ENCODE measurements at regions not wholly inside any gene's neighbourhood (a gene's known extent, or its start where the extent isn't known, plus 50 kb on each side); places are given as distances from the start of the nearest gene placed in this dataset.

DNA sequence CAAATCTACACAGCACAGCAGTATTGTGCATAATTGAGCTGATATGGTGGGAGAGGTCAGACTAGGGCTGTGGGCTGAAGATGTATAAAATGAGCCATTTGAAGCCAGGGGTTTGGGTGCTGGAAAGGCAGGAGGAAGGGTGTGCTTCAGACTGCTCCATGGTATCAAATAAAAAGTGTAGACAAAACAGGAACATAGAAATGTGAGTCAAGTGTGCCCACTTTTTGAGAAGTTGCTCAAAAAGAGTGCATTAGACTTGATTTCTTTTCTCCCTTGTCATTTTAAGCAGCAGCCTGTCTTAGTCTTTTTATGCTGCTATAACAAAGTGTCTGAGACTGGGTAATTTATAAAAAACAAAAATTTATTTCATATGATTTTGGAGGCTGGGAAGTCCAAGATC is 55.8 kb upstream of the ZFAND5 start:
- no TSS peak for BruUV-seq (replicated peaks)
- ChIA-PET CTCF (ENCODE audit: low intra/inter-chr PET ratio, low total read pairs) (no interaction called here), POLR2A (no interaction called here)

More for the DNA sequence above, 55.8 kb upstream of the ZFAND5 start:
- H3K9ac ChIP-seq (ENCODE audit: insufficient read depth, low read depth, low read length) = no peak overlapping the region
- H3K27ac ChIP-seq (ENCODE audit: extremely low read length, insufficient read depth, low read length) = no peak overlapping the region
- no peak overlapping the region for H3K4me2 ChIP-seq (ENCODE audit: low read depth, low read length)
- H4K20me1 ChIP-seq (ENCODE audit: insufficient read depth, low read length) = no peaks in the 10 kb centered on the region
- H3K4me1 ChIP-seq (ENCODE audit: insufficient read depth, low read length) = no peaks in the 10 kb centered on the region
- no peak overlapping the region for H2AFZ ChIP-seq (ENCODE audit: low read length)
- FAIRE-seq = no peak
- intact Hi-C loops (cut with micrococcal nuclease; ENCODE audit: unreplicated experiment) = no loop called here
- no peak overlapping the region for H3K4me3 ChIP-seq (replicated peaks in 1 of 3; ENCODE audit: insufficient read depth in 1 of 3, low read depth in 2 of 3, low read length in 3 of 3)
- ATAC-seq = no peak
- no peaks in the 10 kb centered on the region for H3K36me3 ChIP-seq (replicated peaks in 1 of 2; ENCODE audit: control insufficient read depth in 1 of 2, insufficient read depth in 2 of 2, low read length in 2 of 2)
- H3K27me3 ChIP-seq (ENCODE audit: control insufficient read depth in 1 of 2, insufficient read depth in 2 of 2, low read length in 2 of 2) = no peaks in the 10 kb centered on the region
- in situ Hi-C loops (cut with HindIII; ENCODE audit: extremely low pct_ligation_motif_present, low pct_unique_long_range_greater_than_20kb) = no loop called here
- no peak for TF ChIP-seq CREB1 (IDR thresholded peaks at IDR 0.05)
- no peak for TF ChIP-seq CREB1 (CRISPR knock-in tag; IDR thresholded peaks at IDR 0.05)
- TF ChIP-seq MTA3 (CRISPR knock-in tag; IDR thresholded peaks at IDR 0.05) = no peak
- TF ChIP-seq, protein P1, sequence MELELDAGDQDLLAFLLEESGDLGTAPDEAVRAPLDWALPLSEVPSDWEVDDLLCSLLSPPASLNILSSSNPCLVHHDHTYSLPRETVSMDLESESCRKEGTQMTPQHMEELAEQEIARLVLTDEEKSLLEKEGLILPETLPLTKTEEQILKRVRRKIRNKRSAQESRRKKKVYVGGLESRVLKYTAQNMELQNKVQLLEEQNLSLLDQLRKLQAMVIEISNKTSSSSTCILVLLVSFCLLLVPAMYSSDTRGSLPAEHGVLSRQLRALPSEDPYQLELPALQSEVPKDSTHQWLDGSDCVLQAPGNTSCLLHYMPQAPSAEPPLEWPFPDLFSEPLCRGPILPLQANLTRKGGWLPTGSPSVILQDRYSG (CRISPR knock-in tag; IDR thresholded peaks at IDR 0.05) = no peak
- no peak for TF ChIP-seq ZC3H4 (CRISPR knock-in tag; IDR thresholded peaks at IDR 0.05; ENCODE audit: borderline replicate concordance)
- no peak for TF ChIP-seq ZSCAN29 (CRISPR knock-in tag; conservative IDR thresholded peaks at IDR 0.05)
- TF ChIP-seq, protein P2, sequence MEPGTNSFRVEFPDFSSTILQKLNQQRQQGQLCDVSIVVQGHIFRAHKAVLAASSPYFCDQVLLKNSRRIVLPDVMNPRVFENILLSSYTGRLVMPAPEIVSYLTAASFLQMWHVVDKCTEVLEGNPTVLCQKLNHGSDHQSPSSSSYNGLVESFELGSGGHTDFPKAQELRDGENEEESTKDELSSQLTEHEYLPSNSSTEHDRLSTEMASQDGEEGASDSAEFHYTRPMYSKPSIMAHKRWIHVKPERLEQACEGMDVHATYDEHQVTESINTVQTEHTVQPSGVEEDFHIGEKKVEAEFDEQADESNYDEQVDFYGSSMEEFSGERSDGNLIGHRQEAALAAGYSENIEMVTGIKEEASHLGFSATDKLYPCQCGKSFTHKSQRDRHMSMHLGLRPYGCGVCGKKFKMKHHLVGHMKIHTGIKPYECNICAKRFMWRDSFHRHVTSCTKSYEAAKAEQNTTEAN (CRISPR knock-in tag; conservative IDR thresholded peaks at IDR 0.05) = no peak
- TF ChIP-seq, protein P3, sequence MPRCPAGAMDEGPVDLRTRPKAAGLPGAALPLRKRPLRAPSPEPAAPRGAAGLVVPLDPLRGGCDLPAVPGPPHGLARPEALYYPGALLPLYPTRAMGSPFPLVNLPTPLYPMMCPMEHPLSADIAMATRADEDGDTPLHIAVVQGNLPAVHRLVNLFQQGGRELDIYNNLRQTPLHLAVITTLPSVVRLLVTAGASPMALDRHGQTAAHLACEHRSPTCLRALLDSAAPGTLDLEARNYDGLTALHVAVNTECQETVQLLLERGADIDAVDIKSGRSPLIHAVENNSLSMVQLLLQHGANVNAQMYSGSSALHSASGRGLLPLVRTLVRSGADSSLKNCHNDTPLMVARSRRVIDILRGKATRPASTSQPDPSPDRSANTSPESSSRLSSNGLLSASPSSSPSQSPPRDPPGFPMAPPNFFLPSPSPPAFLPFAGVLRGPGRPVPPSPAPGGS (CRISPR knock-in tag; IDR thresholded peaks at IDR 0.05) = no peak
- TF ChIP-seq ZNF605 (CRISPR knock-in tag; IDR thresholded peaks at IDR 0.05) = no peak
- TF ChIP-seq CBX1 (IDR thresholded peaks at IDR 0.05; ENCODE audit: low read depth) = no peak
- no peak for TF ChIP-seq SMC3 (IDR thresholded peaks at IDR 0.05; ENCODE audit: low read length)
- H3K9me3 ChIP-seq (ENCODE audit: low read length) = no peaks in the 10 kb centered on the region
- no peaks in the 10 kb centered on the region for H3K79me2 ChIP-seq (ENCODE audit: insufficient read depth, low read length)
- DNase-seq (ENCODE audit: low spot score) = no peak
